Mesodermal cell (in vitro differentiated cells): ENCODE measurements at regions not wholly inside any gene's neighbourhood (a gene's known extent, or its start where the extent isn't known, plus 50 kb on each side); places are given as distances from the start of the nearest gene placed in this dataset.

Experiments
- H3K27ac ChIP-seq: 2 replicates; pipeline ENCODE4 v1.7.0; 2013; ENCODE audit warnings: mild to moderate bottlenecking, low read depth, low read length, moderate library complexity; ENCODE audit not compliant: severe bottlenecking
- H3K36me3 ChIP-seq: 2 replicates; pipeline ENCODE4 v1.7.1; 2013; ENCODE audit warnings: mild to moderate bottlenecking, low read length, moderate library complexity; ENCODE audit not compliant: control insufficient read depth, insufficient read depth
- H3K4me1 ChIP-seq: one replicate; pipeline ENCODE4 v1.7.1; 2013; ENCODE audit warnings: mild to moderate bottlenecking, low read length; ENCODE audit not compliant: insufficient read depth, control insufficient read depth, poor library complexity, severe bottlenecking
- H3K4me3 ChIP-seq: 2 replicates; pipeline ENCODE4 v1.7.0; 2013; ENCODE audit warnings: low read length, control low read depth, mild to moderate bottlenecking; ENCODE audit not compliant: insufficient read depth, poor library complexity, severe bottlenecking; ENCODE audit errors: extremely low read depth
- H3K9me3 ChIP-seq: 2 replicates; pipeline ENCODE4 v1.7.1; 2013; ENCODE audit warnings: mild to moderate bottlenecking, low read length, moderate library complexity; ENCODE audit not compliant: control insufficient read depth
- WGBS, 2 experiments: methylation state at CpG; one replicate each; pipeline ENCODE4 v1.1.5; 2013; ENCODE audit warnings: missing lambda C conversion rate in 2 of 2; ENCODE audit not compliant: insufficient coverage in 2 of 2; 5-methylcytosine and 5-hydroxymethylcytosine counted together

GRCh38 chr15:62739082-62739481, 303.5 kb upstream of the TPM1 start:
- Histone ChIP-seq H3K4me1 (peaks cover 21% of the 10 kb centered on the region), H3K36me3 (no peaks in the 10 kb centered on the region), H3K9me3 (no peaks in the 10 kb centered on the region), H3K27ac (no peak overlapping the region), H3K4me3 (no peak overlapping the region)
- WGBS, 2 experiments: 81 to 92% methylated on average over 4 of the region's 4 CpGs

- H3K9me3 ChIP-seq: no peaks in the 10 kb centered on the region
- H3K4me1 ChIP-seq: peaks cover 21% of the 10 kb centered on the region
- WGBS, 2 experiments: 90 to 92% methylated on average over 2 of the region's 3 CpGs
- H3K4me3 ChIP-seq: no peak overlapping the region
- peak overlapping the region; percentile 43 for H3K27ac ChIP-seq
- no peaks in the 10 kb centered on the region for H3K36me3 ChIP-seq
Observed at GRCh38 chr15:62739507-62739906, 303.0 kb upstream of the TPM1 start.

GRCh38 chr15:62740141-62741004, 302.2 kb upstream of the TPM1 start:
- peak overlapping the region; percentile 43 for H3K27ac ChIP-seq
- H3K9me3 ChIP-seq: no peaks in the 10 kb centered on the region
- no peaks in the 10 kb centered on the region for H3K36me3 ChIP-seq
- WGBS, 2 experiments: 87 to 89% methylated on average over 12 to 13 of the region's 15 CpGs
- peaks cover 21% of the 10 kb centered on the region for H3K4me1 ChIP-seq
- no peak overlapping the region for H3K4me3 ChIP-seq

GRCh38 chr15:62741106-62741505, 301.4 kb upstream of the TPM1 start:
- Histone ChIP-seq H3K4me1 (peaks cover 21% of the 10 kb centered on the region), H3K36me3 (no peaks in the 10 kb centered on the region), H3K4me3 (no peak overlapping the region), H3K9me3 (no peaks in the 10 kb centered on the region), H3K27ac (no peak overlapping the region)
- WGBS, 2 experiments: no CpG with 5 or more reads among the region's 2 CpGs

GRCh38 chr15:62742409-62743171, 300.0 kb upstream of the TPM1 start:
- H3K36me3 ChIP-seq: no peaks in the 10 kb centered on the region
- peaks cover 21% of the 10 kb centered on the region for H3K4me1 ChIP-seq
- H3K27ac ChIP-seq: no peak overlapping the region
- WGBS, 2 experiments: 48 to 52% methylated on average over 6 to 7 of the region's 8 CpGs
- H3K9me3 ChIP-seq: no peaks in the 10 kb centered on the region
- H3K4me3 ChIP-seq: no peak overlapping the region

GRCh38 chr15:62745621-62746225, 296.8 kb upstream of the TPM1 start:
- 100% methylated on average over 2 of the region's 8 CpGs; no CpG with 5 or more reads in 1 of the 2 experiments for WGBS, 2 experiments
- Histone ChIP-seq H3K27ac (no peak overlapping the region), H3K36me3 (no peaks in the 10 kb centered on the region), H3K9me3 (no peaks in the 10 kb centered on the region), H3K4me3 (no peak overlapping the region), H3K4me1 (peaks cover 9% of the 10 kb centered on the region)

- H3K27ac ChIP-seq: no peak overlapping the region
- 80 to 96% methylated on average over 1 to 4 of the region's 5 CpGs for WGBS, 2 experiments
- H3K4me3 ChIP-seq: no peak overlapping the region
- H3K9me3 ChIP-seq: no peaks in the 10 kb centered on the region
- H3K36me3 ChIP-seq: peaks cover 1% of the 10 kb centered on the region
- peaks cover 7% of the 10 kb centered on the region for H3K4me1 ChIP-seq
Observed at GRCh38 chr15:62748196-62748595, 294.4 kb upstream of the TPM1 start.

GRCh38 chr15:62749036-62749815, 293.3 kb upstream of the TPM1 start:
- 63 to 90% methylated on average over 2 to 3 of the region's 5 CpGs for WGBS, 2 experiments
- peaks cover 12% of the 10 kb centered on the region for H3K36me3 ChIP-seq

GRCh38 chr15:62750471-62750870, 292.1 kb upstream of the TPM1 start:
- Histone ChIP-seq H3K27ac (no peak overlapping the region), H3K36me3 (peaks cover 13% of the 10 kb centered on the region), H3K4me3 (no peak overlapping the region), H3K4me1 (peaks cover 7% of the 10 kb centered on the region), H3K9me3 (no peaks in the 10 kb centered on the region)
- 100% methylated on average over 3 to 4 of the region's 4 CpGs for WGBS, 2 experiments

More at GRCh38 chr15:62749036-62749815, 293.3 kb upstream of the TPM1 start:
- Histone ChIP-seq H3K27ac (no peak overlapping the region), H3K4me1 (peaks cover 7% of the 10 kb centered on the region), H3K4me3 (no peak overlapping the region), H3K9me3 (no peaks in the 10 kb centered on the region)
